Endothelial cell of umbilical vein (primary cell): ENCODE measurements at regions not wholly inside any gene's neighbourhood (a gene's known extent, or its start where the extent isn't known, plus 50 kb on each side); places are given as distances from the start of the nearest gene placed in this dataset.

Source experiments
- BruUV-seq: library from RNA; stranded (reverse); fragments of 400-500 nt; replicated peaks from 2 replicates; lab custom pipeline; 2021; lab: Mats Ljungman, UMichigan
- CTCF ChIA-PET: fragments of 300-600, 350-600 bp; sonication (Branson Sonifier 250); formaldehyde crosslinking; loops from one replicate; lab custom pipeline; 2021; ENCODE audit warnings: antibody characterized with exemption, inconsistent platforms; lab: Charles Lee
- POLR2A ChIA-PET: fragments of 300-600, 350-600 bp; sonication (Branson Sonifier 250); formaldehyde crosslinking; loops from one replicate; lab custom pipeline; 2021; ENCODE audit warnings: antibody characterized with exemption, inconsistent platforms; lab: Charles Lee
- DNase-seq: peaks from one replicate; pipeline ENCODE4 v3.0.0-alpha.2; 2011; ENCODE audit warnings: low read depth, low spot score
- FAIRE-seq: peaks from 2 replicates; lab custom pipeline; 2011; peaks lifted over from hg19 to GRCh38; lab: Jason Lieb, UNC
- H2AFZ ChIP-seq: 2 replicates; pipeline ENCODE4 v1.6.0; 2012; ENCODE audit warnings: low read depth, low read length, control low read depth, inconsistent platforms
- H3K27ac ChIP-seq: 2 replicates; pipeline ENCODE4 v1.5.1; 2011; ENCODE audit warnings: low read depth, mild to moderate bottlenecking, control low read depth, low read length, moderate library complexity; ENCODE audit not compliant: insufficient read depth
- H3K27me3 ChIP-seq, 2 experiments: 2 replicates each; pipeline versions ENCODE4 v1.6.0 to v1.6.1; 2011; ENCODE audit warnings: low read length in 2 of 2, mixed read lengths in 1 of 2; ENCODE audit not compliant: control insufficient read depth in 2 of 2, insufficient read depth in 2 of 2
- H3K36me3 ChIP-seq, 2 experiments: 2 replicates in 1 of 2; 3 replicates in 1 of 2; pipeline ENCODE4 v1.5.1; 2011; ENCODE audit warnings: low read length in 2 of 2, mild to moderate bottlenecking in 1 of 2, moderate library complexity in 1 of 2; ENCODE audit not compliant: control insufficient read depth in 2 of 2, insufficient read depth in 2 of 2; ENCODE audit errors: extremely low read depth in 1 of 2
- H3K4me1 ChIP-seq: 3 replicates; pipeline ENCODE4 v1.5.1; 2011; ENCODE audit warnings: mild to moderate bottlenecking, low read length; ENCODE audit not compliant: control insufficient read depth, insufficient read depth; ENCODE audit errors: extremely low read depth
- H3K4me2 ChIP-seq: 2 replicates; pipeline ENCODE4 v1.6.1; 2011; ENCODE audit warnings: low read length, control low read depth, mixed read lengths; ENCODE audit not compliant: insufficient read depth
- H3K4me3 ChIP-seq, 3 experiments: fragments of 200-600 bp in 1 of 3; sonication (generic), shearing (Covaris generic) in 1 of 3; replicated peaks in 1 of 3; 2 replicates each; pipeline ENCODE4 v1.5.1; 2011 to 2016; ENCODE audit warnings: control low read depth in 3 of 3, low read length in 3 of 3, mild to moderate bottlenecking in 2 of 3, inconsistent platforms in 1 of 3, low read depth in 1 of 3, moderate library complexity in 1 of 3; ENCODE audit not compliant: insufficient read depth in 1 of 3
- H3K79me2 ChIP-seq: 2 replicates; pipeline ENCODE4 v1.6.0; 2012; ENCODE audit warnings: low read length, inconsistent platforms; ENCODE audit not compliant: control insufficient read depth, insufficient read depth
- H3K9ac ChIP-seq: replicated peaks from 2 replicates; pipeline ENCODE3; 2011; ENCODE audit warnings: low read length, control low read depth; ENCODE audit not compliant: insufficient read depth; ENCODE audit errors: extremely low read depth
- H3K9me1 ChIP-seq: replicated peaks from 3 replicates; pipeline ENCODE4 v1.6.0; 2011; ENCODE audit warnings: mild to moderate bottlenecking, low read length; ENCODE audit not compliant: control insufficient read depth, insufficient read depth; ENCODE audit errors: extremely low read depth
- H3K9me3 ChIP-seq: replicated peaks from 2 replicates; pipeline ENCODE4 v1.5.1; 2012; ENCODE audit warnings: low read length, inconsistent platforms; ENCODE audit not compliant: control insufficient read depth, insufficient read depth
- H4K20me1 ChIP-seq: replicated peaks from 2 replicates; pipeline ENCODE3; 2011; ENCODE audit warnings: mild to moderate bottlenecking, low read length; ENCODE audit not compliant: control insufficient read depth, insufficient read depth; ENCODE audit errors: extremely low read depth
- EZH2 ChIP-seq: IDR thresholded peaks from 2 replicates; pipeline ENCODE4 v1.6.1; 2012; ENCODE audit warnings: borderline replicate concordance, low read depth, mild to moderate bottlenecking, moderate library complexity, low read length, inconsistent platforms; ENCODE audit not compliant: severe bottlenecking
- FOS ChIP-seq: IDR thresholded peaks from 2 replicates; pipeline ENCODE4 v1.6.1; 2011; ENCODE audit warnings: mild to moderate bottlenecking, low read length, moderate library complexity, borderline replicate concordance; ENCODE audit not compliant: insufficient read depth
- GATA2 ChIP-seq: IDR thresholded peaks from 2 replicates; pipeline ENCODE4 v1.7.0; 2011; ENCODE audit warnings: low read depth, mild to moderate bottlenecking, moderate library complexity, mixed read lengths, low read length; ENCODE audit not compliant: insufficient read length, insufficient read depth
- JUN ChIP-seq: IDR thresholded peaks from 2 replicates; pipeline ENCODE4 v1.6.1; 2011; ENCODE audit warnings: borderline replicate concordance, low read depth; ENCODE audit not compliant: insufficient read length, insufficient read depth
- MYC ChIP-seq: IDR thresholded peaks from one replicate; pipeline ENCODE4 v1.6.1; 2011; ENCODE audit warnings: mild to moderate bottlenecking, low read depth, low read length
- POLR2A ChIP-seq: IDR thresholded peaks from 2 replicates; pipeline ENCODE4 v1.6.1; 2012; ENCODE audit warnings: low read depth, mild to moderate bottlenecking, control low read depth, low read length
- POLR2AphosphoS5 ChIP-seq: IDR thresholded peaks from 2 replicates; pipeline ENCODE4 v1.6.1; 2012; ENCODE audit warnings: low read depth, mild to moderate bottlenecking, control low read depth, low read length, moderate library complexity; ENCODE audit not compliant: insufficient read depth
- dilution Hi-C: fragments of 300-500 bp; cut with MboI; formaldehyde crosslinking; loops from one replicate; pipeline ENCODE4 v1.15.0; 2019; ENCODE audit warnings: low sequenced_read_pairs; ENCODE audit not compliant: extremely low pct_ligation_motif_present
- intact Hi-C: fragments of 100-400 bp; cut with micrococcal nuclease; formaldehyde crosslinking; loops from one replicate; pipeline ENCODE4 v1.10.0; 2022
- TF ChIP-seq, protein P1 (sequence below), 2 donors: IDR thresholded peaks; 1 replicate in 1 of 2; 2 replicates in 1 of 2; pipeline ENCODE4 v1.5.1; 2011; ENCODE audit warnings: low read length in 2 of 2, mild to moderate bottlenecking in 2 of 2, moderate library complexity in 2 of 2, control low read depth in 1 of 2, inconsistent platforms in 1 of 2, low read depth in 1 of 2; ENCODE audit not compliant: insufficient read depth in 1 of 2; ENCODE audit errors: extremely low read depth in 1 of 2
- TF ChIP-seq, protein P2 (sequence below): IDR thresholded peaks from 2 replicates; pipeline ENCODE4 v1.6.1; 2011; ENCODE audit not compliant: insufficient read depth, insufficient read length

DNA sequence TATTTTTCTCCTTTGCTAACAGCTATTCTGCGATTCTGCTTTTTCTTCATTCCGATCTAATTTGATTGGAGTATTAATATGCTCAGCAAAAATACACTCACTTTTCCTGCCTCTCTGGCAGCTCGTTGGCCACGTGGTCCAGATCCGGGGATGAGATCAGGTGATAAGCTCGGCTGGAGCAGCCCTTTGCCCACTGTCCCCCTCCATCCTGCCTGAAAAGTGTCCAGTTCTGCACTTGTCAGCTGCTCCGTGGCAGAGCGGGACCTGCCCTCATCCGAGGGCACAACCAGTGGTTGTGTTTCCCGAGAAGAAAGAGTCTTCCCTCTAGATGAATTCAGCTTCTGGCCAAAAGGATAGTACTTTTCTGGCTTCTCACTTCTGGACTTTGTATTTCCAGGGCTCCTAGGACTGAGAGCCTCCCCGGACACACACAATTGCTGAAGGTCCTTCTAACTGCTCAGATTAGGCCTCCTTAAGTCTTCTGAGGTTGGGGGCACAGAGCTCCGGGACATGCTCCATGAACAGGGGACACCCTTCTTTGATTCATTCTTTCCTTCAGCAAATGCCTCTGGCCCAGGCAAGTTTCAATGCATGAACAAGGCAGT lies 103.9 kb upstream of the ALDH1A3 start:
- CTCF ChIA-PET: no interaction called here
- no peak overlapping the region for H3K4me3 ChIP-seq
- no peaks in the 10 kb centered on the region for H3K36me3 ChIP-seq
- H3K9me1 ChIP-seq: no peaks in the 10 kb centered on the region
- H2AFZ ChIP-seq: no peak overlapping the region
- POLR2A ChIA-PET: no interaction called here
- DNase-seq: no peak
- H3K4me1 ChIP-seq: no peaks in the 10 kb centered on the region
- intact Hi-C loops (no loop called here), dilution Hi-C loops (no loop called here)
- TF ChIP-seq FOS: no peak
- TF ChIP-seq POLR2AphosphoS5: no peak
- no peak for TF ChIP-seq GATA2
- TF ChIP-seq EZH2: no peak
- TF ChIP-seq, protein P1, sequence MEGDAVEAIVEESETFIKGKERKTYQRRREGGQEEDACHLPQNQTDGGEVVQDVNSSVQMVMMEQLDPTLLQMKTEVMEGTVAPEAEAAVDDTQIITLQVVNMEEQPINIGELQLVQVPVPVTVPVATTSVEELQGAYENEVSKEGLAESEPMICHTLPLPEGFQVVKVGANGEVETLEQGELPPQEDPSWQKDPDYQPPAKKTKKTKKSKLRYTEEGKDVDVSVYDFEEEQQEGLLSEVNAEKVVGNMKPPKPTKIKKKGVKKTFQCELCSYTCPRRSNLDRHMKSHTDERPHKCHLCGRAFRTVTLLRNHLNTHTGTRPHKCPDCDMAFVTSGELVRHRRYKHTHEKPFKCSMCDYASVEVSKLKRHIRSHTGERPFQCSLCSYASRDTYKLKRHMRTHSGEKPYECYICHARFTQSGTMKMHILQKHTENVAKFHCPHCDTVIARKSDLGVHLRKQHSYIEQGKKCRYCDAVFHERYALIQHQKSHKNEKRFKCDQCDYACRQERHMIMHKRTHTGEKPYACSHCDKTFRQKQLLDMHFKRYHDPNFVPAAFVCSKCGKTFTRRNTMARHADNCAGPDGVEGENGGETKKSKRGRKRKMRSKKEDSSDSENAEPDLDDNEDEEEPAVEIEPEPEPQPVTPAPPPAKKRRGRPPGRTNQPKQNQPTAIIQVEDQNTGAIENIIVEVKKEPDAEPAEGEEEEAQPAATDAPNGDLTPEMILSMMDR (IDR thresholded peaks at IDR 0.05; ENCODE audit: extremely low read depth in 1 of 2, insufficient read depth in 1 of 2, low read depth in 1 of 2, low read length in 2 of 2): no peak
- TF ChIP-seq POLR2A: no peak
- TF ChIP-seq JUN: no peak
- no peak for TF ChIP-seq MYC
- TF ChIP-seq, protein P2, sequence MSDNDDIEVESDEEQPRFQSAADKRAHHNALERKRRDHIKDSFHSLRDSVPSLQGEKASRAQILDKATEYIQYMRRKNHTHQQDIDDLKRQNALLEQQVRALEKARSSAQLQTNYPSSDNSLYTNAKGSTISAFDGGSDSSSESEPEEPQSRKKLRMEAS: no peak
- no peaks in the 10 kb centered on the region for H3K27me3 ChIP-seq
- no peak overlapping the region for H3K27ac ChIP-seq
- H4K20me1 ChIP-seq: no peaks in the 10 kb centered on the region
- no peaks in the 10 kb centered on the region for H3K79me2 ChIP-seq
- no peak for FAIRE-seq
- BruUV-seq: no TSS peak
- H3K9ac ChIP-seq: no peak overlapping the region
- H3K9me3 ChIP-seq: no peaks in the 10 kb centered on the region
- H3K4me2 ChIP-seq: no peak overlapping the region
